ENCODE measurements at regions not wholly inside any gene's neighbourhood (a gene's known extent, or its start where the extent isn't known, plus 50 kb on each side); places are given as distances from the start of the nearest gene placed in this dataset.

- Histone ChIP-seq H3K27me3 (ENCODE audit: insufficient read depth, low read length) (no peaks in the 10 kb centered on the region), H3K9me3 (ENCODE audit: control insufficient read depth in 1 of 2, low read length in 2 of 2) (no peaks in the 10 kb centered on the region), H3K4me3 (ENCODE audit: low read length in 2 of 2) (no peak overlapping the region), H3K27ac (ENCODE audit: low read depth, low read length) (no peak overlapping the region), H3K36me3 (ENCODE audit: insufficient read depth, low read length) (no peaks in the 10 kb centered on the region), H3K4me1 (ENCODE audit: insufficient read depth, low read length) (peaks cover 9% of the 10 kb centered on the region)
- Mint-ChIP-seq H3K4me3 (no peak overlapping the region), H3K27ac (peak overlapping the region in 1 of 7 donors; percentile 1), H3K27me3 (no peaks in the 10 kb centered on the region), H3K4me1 (peaks cover 9 to 31% (median 24%) of the 10 kb centered on the region in 4 donors), H3K36me3 (no peaks in the 10 kb centered on the region), H3K9me3 (no peaks in the 10 kb centered on the region)
- intact Hi-C loops (cut with micrococcal nuclease): no loop called here
- CTCF ChIA-PET (ENCODE audit: partially characterized antibody): no interaction called here
- POLR2A ChIA-PET (ENCODE audit: partially characterized antibody): no interaction called here
- no peak for DNase-seq
These were observed 80.6 kb downstream of the ADRB2 start for GRCh38 chr5:148906968-148907367.

GRCh38 chr5:148909040-148909439 is 82.6 kb downstream of the ADRB2 start:
- H3K27me3 ChIP-seq (ENCODE audit: insufficient read depth, low read length): no peaks in the 10 kb centered on the region
- intact Hi-C loops (cut with micrococcal nuclease): no loop called here
- no peaks in the 10 kb centered on the region for H3K9me3 Mint-ChIP-seq
- H3K4me3 Mint-ChIP-seq: no peak overlapping the region
- POLR2A ChIA-PET (ENCODE audit: partially characterized antibody): no interaction called here
- peaks cover 9 to 31% (median 24%) of the 10 kb centered on the region in 4 donors for H3K4me1 Mint-ChIP-seq
- no peaks in the 10 kb centered on the region for H3K36me3 Mint-ChIP-seq
- H3K36me3 ChIP-seq (ENCODE audit: insufficient read depth, low read length): no peaks in the 10 kb centered on the region
- H3K9me3 ChIP-seq (ENCODE audit: control insufficient read depth in 1 of 2, low read length in 2 of 2): no peaks in the 10 kb centered on the region
- DNase-seq: no peak
- H3K27me3 Mint-ChIP-seq: no peaks in the 10 kb centered on the region
- H3K4me1 ChIP-seq (ENCODE audit: insufficient read depth, low read length): peaks cover 9% of the 10 kb centered on the region
- H3K27ac ChIP-seq (ENCODE audit: low read depth, low read length): no peak overlapping the region
- peak overlapping the region in 1 of 7 donors; percentile 50 for H3K27ac Mint-ChIP-seq
- H3K4me3 ChIP-seq (ENCODE audit: low read length in 2 of 2): no peak overlapping the region
- CTCF ChIA-PET (ENCODE audit: partially characterized antibody): no interaction called here

- H3K4me1 ChIP-seq (ENCODE audit: insufficient read depth, low read length): peaks cover 9% of the 10 kb centered on the region
- H3K4me3 ChIP-seq (ENCODE audit: low read length in 2 of 2): no peak overlapping the region
- DNase-seq: no peak
- intact Hi-C loops (cut with micrococcal nuclease): no loop called here
- Mint-ChIP-seq H3K9me3 (no peaks in the 10 kb centered on the region), H3K36me3 (no peaks in the 10 kb centered on the region), H3K27ac (no peak overlapping the region), H3K4me1 (peaks cover 9 to 31% (median 24%) of the 10 kb centered on the region in 4 donors), H3K4me3 (peak overlapping the region in 2 of 8 donors; percentile 5 to 61), H3K27me3 (no peaks in the 10 kb centered on the region)
- no peaks in the 10 kb centered on the region for H3K27me3 ChIP-seq (ENCODE audit: insufficient read depth, low read length)
- H3K9me3 ChIP-seq (ENCODE audit: control insufficient read depth in 1 of 2, low read length in 2 of 2): no peaks in the 10 kb centered on the region
- H3K36me3 ChIP-seq (ENCODE audit: insufficient read depth, low read length): no peaks in the 10 kb centered on the region
- no peak overlapping the region for H3K27ac ChIP-seq (ENCODE audit: low read depth, low read length)
- ChIA-PET CTCF (ENCODE audit: partially characterized antibody) (no interaction called here), POLR2A (ENCODE audit: partially characterized antibody) (no interaction called here)
These were observed 83.4 kb downstream of the ADRB2 start for GRCh38 chr5:148909766-148910165.

- Mint-ChIP-seq H3K4me1 (peaks cover 9 to 31% (median 24%) of the 10 kb centered on the region in 4 donors), H3K4me3 (peak overlapping the region in 4 of 8 donors; percentile 23 to 70 (median 44)), H3K36me3 (no peaks in the 10 kb centered on the region), H3K27me3 (no peaks in the 10 kb centered on the region), H3K9me3 (no peaks in the 10 kb centered on the region), H3K27ac (peak overlapping the region in 3 of 7 donors; percentile 21 to 91 (median 77))
- Histone ChIP-seq H3K27me3 (ENCODE audit: insufficient read depth, low read length) (no peaks in the 10 kb centered on the region), H3K36me3 (ENCODE audit: insufficient read depth, low read length) (no peaks in the 10 kb centered on the region), H3K4me1 (ENCODE audit: insufficient read depth, low read length) (peaks cover 9% of the 10 kb centered on the region), H3K27ac (ENCODE audit: low read depth, low read length) (no peak overlapping the region), H3K9me3 (ENCODE audit: control insufficient read depth in 1 of 2, low read length in 2 of 2) (no peaks in the 10 kb centered on the region), H3K4me3 (ENCODE audit: low read length in 2 of 2) (no peak overlapping the region)
- POLR2A ChIA-PET (ENCODE audit: partially characterized antibody): no interaction called here
- intact Hi-C loops (cut with micrococcal nuclease): no loop called here
- CTCF ChIA-PET (ENCODE audit: partially characterized antibody): no interaction called here
- no peak for DNase-seq
These were observed 83.8 kb downstream of the ADRB2 start for GRCh38 chr5:148910216-148910615.

GRCh38 chr5:148910686-148911361 is 84.4 kb downstream of the ADRB2 start:
- H3K4me3 Mint-ChIP-seq: peak overlapping the region in 2 of 8 donors; percentile 61 to 70
- Histone ChIP-seq H3K4me1 (ENCODE audit: insufficient read depth, low read length) (peaks cover 9% of the 10 kb centered on the region), H3K36me3 (ENCODE audit: insufficient read depth, low read length) (no peaks in the 10 kb centered on the region), H3K4me3 (ENCODE audit: low read length in 2 of 2) (no peak overlapping the region), H3K9me3 (ENCODE audit: control insufficient read depth in 1 of 2, low read length in 2 of 2) (no peaks in the 10 kb centered on the region), H3K27ac (ENCODE audit: low read depth, low read length) (no peak overlapping the region), H3K27me3 (ENCODE audit: insufficient read depth, low read length) (no peaks in the 10 kb centered on the region)
- H3K27me3 Mint-ChIP-seq: no peaks in the 10 kb centered on the region
- peaks cover 9 to 31% (median 24%) of the 10 kb centered on the region in 4 donors for H3K4me1 Mint-ChIP-seq
- H3K9me3 Mint-ChIP-seq: no peaks in the 10 kb centered on the region
- CTCF ChIA-PET (ENCODE audit: partially characterized antibody): no interaction called here
- no peaks in the 10 kb centered on the region for H3K36me3 Mint-ChIP-seq
- peak overlapping the region in 4 of 7 donors; percentile 14 to 91 (median 60) for H3K27ac Mint-ChIP-seq
- POLR2A ChIA-PET (ENCODE audit: partially characterized antibody): no interaction called here
- DNase-seq: no peak
- intact Hi-C loops (cut with micrococcal nuclease): no loop called here

- DNase-seq: no peak
- Histone ChIP-seq H3K4me3 (ENCODE audit: low read length in 2 of 2) (no peak overlapping the region), H3K27ac (ENCODE audit: low read depth, low read length) (no peak overlapping the region), H3K27me3 (ENCODE audit: insufficient read depth, low read length) (no peaks in the 10 kb centered on the region), H3K9me3 (ENCODE audit: control insufficient read depth in 1 of 2, low read length in 2 of 2) (no peaks in the 10 kb centered on the region), H3K4me1 (ENCODE audit: insufficient read depth, low read length) (peaks cover 9% of the 10 kb centered on the region), H3K36me3 (ENCODE audit: insufficient read depth, low read length) (no peaks in the 10 kb centered on the region)
- intact Hi-C loops (cut with micrococcal nuclease): no loop called here
- ChIA-PET CTCF (ENCODE audit: partially characterized antibody) (interaction anchor here (1.3 kb wide), 1 partner anchor 91 kb away, joined by 3 read pairs; no protein-coding TSS in a partner anchor), POLR2A (ENCODE audit: partially characterized antibody) (no interaction called here)
- no peaks in the 10 kb centered on the region for H3K36me3 Mint-ChIP-seq
- H3K27ac Mint-ChIP-seq: peak overlapping the region in 2 of 7 donors; percentile 33 to 55
- H3K27me3 Mint-ChIP-seq: no peaks in the 10 kb centered on the region
- peaks cover 9 to 31% (median 24%) of the 10 kb centered on the region in 4 donors for H3K4me1 Mint-ChIP-seq
- no peak overlapping the region for H3K4me3 Mint-ChIP-seq
- no peaks in the 10 kb centered on the region for H3K9me3 Mint-ChIP-seq
These were observed 85.0 kb downstream of the ADRB2 start for GRCh38 chr5:148911386-148911785.

DNA sequence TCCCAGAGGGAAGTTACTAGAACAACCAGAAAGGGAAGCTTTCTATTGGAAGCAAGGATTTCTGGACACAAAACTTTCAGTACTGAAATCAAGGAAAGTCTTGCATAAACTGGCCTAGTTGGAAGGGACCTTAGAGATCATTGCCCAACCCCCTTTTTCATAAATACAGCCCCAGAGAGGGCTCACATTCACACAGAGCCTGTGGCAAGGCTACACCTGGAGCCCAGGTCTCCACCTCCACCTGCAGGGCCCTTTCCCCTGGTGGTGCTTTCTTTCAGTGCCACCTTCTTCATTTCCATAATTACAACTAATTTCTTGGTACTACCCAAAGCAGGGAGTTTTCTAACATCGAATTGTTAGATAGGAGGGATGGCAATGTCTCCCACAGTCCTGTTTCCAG is 85.7 kb downstream of the ADRB2 start:
- CTCF ChIA-PET (ENCODE audit: partially characterized antibody): interaction anchor here (0.8 to 1.5 kb wide), 3 partner anchors 45 to 96 kb away, joined by 3 read pairs; no protein-coding TSS in a partner anchor
- Mint-ChIP-seq H3K36me3 (no peaks in the 10 kb centered on the region), H3K27me3 (no peaks in the 10 kb centered on the region), H3K9me3 (no peaks in the 10 kb centered on the region), H3K4me3 (no peak overlapping the region), H3K4me1 (peaks cover 9 to 31% (median 19%) of the 10 kb centered on the region in 4 donors), H3K27ac (no peak overlapping the region)
- Histone ChIP-seq H3K36me3 (ENCODE audit: insufficient read depth, low read length) (no peaks in the 10 kb centered on the region), H3K4me1 (ENCODE audit: insufficient read depth, low read length) (peaks cover 9% of the 10 kb centered on the region), H3K27ac (ENCODE audit: low read depth, low read length) (no peak overlapping the region), H3K9me3 (ENCODE audit: control insufficient read depth in 1 of 2, low read length in 2 of 2) (no peaks in the 10 kb centered on the region), H3K4me3 (ENCODE audit: low read length in 2 of 2) (no peak overlapping the region), H3K27me3 (ENCODE audit: insufficient read depth, low read length) (no peaks in the 10 kb centered on the region)
- POLR2A ChIA-PET (ENCODE audit: partially characterized antibody): no interaction called here
- DNase-seq: no peak
- intact Hi-C loops (cut with micrococcal nuclease): no loop called here
